WTC11 (cell line): ENCODE measurements at regions not wholly inside any gene's neighbourhood (a gene's known extent, or its start where the extent isn't known, plus 50 kb on each side); places are given as distances from the start of the nearest gene placed in this dataset.

Experiments used
- ATAC-seq: fragments of 200-7000 bp; cut with Tn5 transposase; 2 replicates; pipeline ENCODE4 v1.10.0; 2021; ENCODE audit warnings: mild to moderate bottlenecking, moderate library complexity
- CTCF ChIA-PET: fragments of 300-600 bp; sonication (Branson Sonifier 250); formaldehyde crosslinking; loops from one replicate; lab custom pipeline; 2021; ENCODE audit warnings: antibody characterized with exemption; lab: Charles Lee
- POLR2A ChIA-PET: fragments of 350-600 bp; sonication (Branson Sonifier 250); formaldehyde crosslinking; loops from one replicate; lab custom pipeline; 2021; ENCODE audit warnings: antibody characterized with exemption; lab: Charles Lee
- DNase-seq: peaks from one replicate; pipeline ENCODE4 v3.0.0; 2021; ENCODE audit warnings: low spot score
- H3K27ac Mint-ChIP-seq: 2 replicates; pipeline ENCODE4 v1.8.0; 2021; ENCODE audit warnings: mixed read lengths
- H3K27me3 Mint-ChIP-seq: 2 replicates; pipeline ENCODE4 v1.8.0; 2021; ENCODE audit warnings: low read depth, mild to moderate bottlenecking, moderate library complexity, mixed read lengths
- H3K36me3 Mint-ChIP-seq: 2 replicates; pipeline ENCODE4 v1.8.0; 2021; ENCODE audit warnings: mixed read lengths
- H3K4me1 Mint-ChIP-seq: 2 replicates; pipeline ENCODE4 v1.8.0; 2022; ENCODE audit warnings: mixed read lengths
- H3K4me3 Mint-ChIP-seq: 2 replicates; pipeline ENCODE4 v1.8.0; 2021; ENCODE audit warnings: mild to moderate bottlenecking, moderate library complexity, mixed read lengths
- H3K9me3 Mint-ChIP-seq: 2 replicates; pipeline ENCODE4 v1.8.0; 2021; ENCODE audit warnings: mixed read lengths
- CREM ChIP-seq: sonication (generic); formaldehyde crosslinking; IDR thresholded peaks from 2 replicates; pipeline ENCODE4 v1.8.1; 2022; ENCODE audit warnings: mild to moderate bottlenecking, missing genetic modification reagents, moderate library complexity
- ETV6 ChIP-seq: sonication (generic); formaldehyde crosslinking; IDR thresholded peaks from 2 replicates; pipeline ENCODE4 v1.8.1; 2022; ENCODE audit warnings: mild to moderate bottlenecking, missing genetic modification reagents
- FOXK1 ChIP-seq: sonication (generic); formaldehyde crosslinking; IDR thresholded peaks from 2 replicates; pipeline ENCODE4 v1.8.0; 2022; ENCODE audit warnings: mild to moderate bottlenecking, moderate library complexity, missing genetic modification reagents
- GABPB1 ChIP-seq: sonication (generic); formaldehyde crosslinking; IDR thresholded peaks from 2 replicates; pipeline ENCODE4 v1.8.1; 2023; ENCODE audit warnings: mild to moderate bottlenecking, missing genetic modification reagents
- GRHL2 ChIP-seq: fragments of 250-450 bp; sonication (Bioruptor Pico); IDR thresholded peaks from 2 replicates; pipeline ENCODE4 v1.8.0; 2022; ENCODE audit warnings: mild to moderate bottlenecking, moderate library complexity; ENCODE audit not compliant: insufficient replicate concordance, severe bottlenecking
- NR3C1 ChIP-seq: sonication (generic); formaldehyde crosslinking; conservative IDR thresholded peaks from 2 replicates; pipeline ENCODE4 v1.8.1; 2023; ENCODE audit warnings: low read depth, mild to moderate bottlenecking, missing genetic modification reagents
- RORB ChIP-seq: fragments of 250-450 bp; sonication (Bioruptor Pico); IDR thresholded peaks from 2 replicates; pipeline ENCODE4 v1.9.0; 2021; ENCODE audit warnings: mild to moderate bottlenecking
- SP1 ChIP-seq: sonication (generic); formaldehyde crosslinking; conservative IDR thresholded peaks from 2 replicates; pipeline ENCODE4 v1.8.1; 2022; ENCODE audit warnings: missing genetic modification reagents
- TF ChIP-seq, protein P1 (sequence below): sonication (generic); formaldehyde crosslinking; IDR thresholded peaks from 2 replicates; pipeline ENCODE4 v1.8.0; 2022; ENCODE audit warnings: missing genetic modification reagents
- TF ChIP-seq, protein P2 (sequence below): fragments of 250-450 bp; sonication (Bioruptor Pico); IDR thresholded peaks from 2 replicates; pipeline ENCODE4 v1.9.0; 2021; ENCODE audit warnings: moderate library complexity, mild to moderate bottlenecking, inconsistent platforms, borderline replicate concordance
- TF ChIP-seq, protein P3 (sequence below): sonication (generic); formaldehyde crosslinking; conservative IDR thresholded peaks from 2 replicates; pipeline ENCODE4 v1.8.1; 2023; ENCODE audit warnings: mild to moderate bottlenecking, low read depth, missing genetic modification reagents, moderate library complexity
- TF ChIP-seq, protein P4 (sequence below): sonication (generic); formaldehyde crosslinking; IDR thresholded peaks from 2 replicates; pipeline ENCODE4 v1.8.1; 2022; ENCODE audit warnings: low read depth, mild to moderate bottlenecking, moderate library complexity, missing genetic modification reagents, borderline replicate concordance
- TF ChIP-seq, protein P5 (sequence below): sonication (generic); formaldehyde crosslinking; IDR thresholded peaks from 2 replicates; pipeline ENCODE4 v1.8.1; 2022; ENCODE audit warnings: missing genetic modification reagents, borderline replicate concordance
- TF ChIP-seq, protein P6 (sequence below): sonication (generic); formaldehyde crosslinking; IDR thresholded peaks from 2 replicates; pipeline ENCODE4 v1.8.1; 2023; ENCODE audit warnings: mild to moderate bottlenecking, missing genetic modification reagents, moderate library complexity
- TF ChIP-seq, protein P7 (sequence below): fragments of 250-450 bp; sonication (Bioruptor Pico); IDR thresholded peaks from 2 replicates; pipeline ENCODE4 v1.9.0; 2021; ENCODE audit warnings: mild to moderate bottlenecking
- TF ChIP-seq, protein P8 (sequence below): sonication (generic); formaldehyde crosslinking; IDR thresholded peaks from 2 replicates; pipeline ENCODE4 v1.8.1; 2022; ENCODE audit warnings: mild to moderate bottlenecking, missing genetic modification reagents, moderate library complexity, borderline replicate concordance
- TF ChIP-seq, protein P9 (sequence below): fragments of 250-450 bp; sonication (Bioruptor Pico); conservative IDR thresholded peaks from 2 replicates; pipeline ENCODE4 v1.9.0; 2021; ENCODE audit warnings: mild to moderate bottlenecking
- TF ChIP-seq, protein P10 (sequence below): fragments of 250-450 bp; sonication (Bioruptor Pico); IDR thresholded peaks from 2 replicates; pipeline ENCODE4 v2.1.2; 2022; ENCODE audit warnings: mild to moderate bottlenecking, moderate library complexity

DNA sequence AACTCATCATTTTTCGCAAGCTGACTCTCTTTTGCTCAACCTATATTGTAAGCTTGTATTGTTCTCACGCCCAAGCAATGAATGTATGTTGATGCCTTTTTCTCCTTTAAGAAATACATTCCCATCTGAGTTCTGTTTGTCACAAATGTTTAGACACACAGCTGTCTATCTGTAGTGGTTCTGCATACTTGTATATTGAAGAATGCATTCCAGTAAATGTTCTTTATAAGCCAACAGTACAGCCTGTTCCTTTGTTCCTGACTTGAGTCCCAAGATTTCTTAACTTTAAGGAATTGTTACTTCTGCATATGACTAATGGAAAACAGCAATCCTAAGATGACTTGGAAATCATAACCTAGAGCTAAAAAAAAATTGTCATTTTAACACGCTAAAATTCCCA, 849.1 kb upstream of the POU3F3 start (continued):
- TF ChIP-seq, protein P1, sequence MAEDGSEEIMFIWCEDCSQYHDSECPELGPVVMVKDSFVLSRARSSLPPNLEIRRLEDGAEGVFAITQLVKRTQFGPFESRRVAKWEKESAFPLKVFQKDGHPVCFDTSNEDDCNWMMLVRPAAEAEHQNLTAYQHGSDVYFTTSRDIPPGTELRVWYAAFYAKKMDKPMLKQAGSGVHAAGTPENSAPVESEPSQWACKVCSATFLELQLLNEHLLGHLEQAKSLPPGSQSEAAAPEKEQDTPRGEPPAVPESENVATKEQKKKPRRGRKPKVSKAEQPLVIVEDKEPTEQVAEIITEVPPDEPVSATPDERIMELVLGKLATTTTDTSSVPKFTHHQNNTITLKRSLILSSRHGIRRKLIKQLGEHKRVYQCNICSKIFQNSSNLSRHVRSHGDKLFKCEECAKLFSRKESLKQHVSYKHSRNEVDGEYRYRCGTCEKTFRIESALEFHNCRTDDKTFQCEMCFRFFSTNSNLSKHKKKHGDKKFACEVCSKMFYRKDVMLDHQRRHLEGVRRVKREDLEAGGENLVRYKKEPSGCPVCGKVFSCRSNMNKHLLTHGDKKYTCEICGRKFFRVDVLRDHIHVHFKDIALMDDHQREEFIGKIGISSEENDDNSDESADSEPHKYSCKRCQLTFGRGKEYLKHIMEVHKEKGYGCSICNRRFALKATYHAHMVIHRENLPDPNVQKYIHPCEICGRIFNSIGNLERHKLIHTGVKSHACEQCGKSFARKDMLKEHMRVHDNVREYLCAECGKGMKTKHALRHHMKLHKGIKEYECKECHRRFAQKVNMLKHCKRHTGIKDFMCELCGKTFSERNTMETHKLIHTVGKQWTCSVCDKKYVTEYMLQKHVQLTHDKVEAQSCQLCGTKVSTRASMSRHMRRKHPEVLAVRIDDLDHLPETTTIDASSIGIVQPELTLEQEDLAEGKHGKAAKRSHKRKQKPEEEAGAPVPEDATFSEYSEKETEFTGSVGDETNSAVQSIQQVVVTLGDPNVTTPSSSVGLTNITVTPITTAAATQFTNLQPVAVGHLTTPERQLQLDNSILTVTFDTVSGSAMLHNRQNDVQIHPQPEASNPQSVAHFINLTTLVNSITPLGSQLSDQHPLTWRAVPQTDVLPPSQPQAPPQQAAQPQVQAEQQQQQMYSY (CRISPR knock-in tag) = no peak
- TF ChIP-seq, protein P2, sequence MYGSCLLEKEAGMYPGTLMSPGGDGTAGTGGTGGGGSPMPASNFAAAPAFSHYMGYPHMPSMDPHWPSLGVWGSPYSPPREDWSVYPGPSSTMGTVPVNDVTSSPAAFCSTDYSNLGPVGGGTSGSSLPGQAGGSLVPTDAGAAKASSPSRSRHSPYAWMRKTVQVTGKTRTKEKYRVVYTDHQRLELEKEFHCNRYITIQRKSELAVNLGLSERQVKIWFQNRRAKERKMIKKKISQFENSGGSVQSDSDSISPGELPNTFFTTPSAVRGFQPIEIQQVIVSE (CRISPR knock-in tag) = no peak
- TF ChIP-seq, protein P3, sequence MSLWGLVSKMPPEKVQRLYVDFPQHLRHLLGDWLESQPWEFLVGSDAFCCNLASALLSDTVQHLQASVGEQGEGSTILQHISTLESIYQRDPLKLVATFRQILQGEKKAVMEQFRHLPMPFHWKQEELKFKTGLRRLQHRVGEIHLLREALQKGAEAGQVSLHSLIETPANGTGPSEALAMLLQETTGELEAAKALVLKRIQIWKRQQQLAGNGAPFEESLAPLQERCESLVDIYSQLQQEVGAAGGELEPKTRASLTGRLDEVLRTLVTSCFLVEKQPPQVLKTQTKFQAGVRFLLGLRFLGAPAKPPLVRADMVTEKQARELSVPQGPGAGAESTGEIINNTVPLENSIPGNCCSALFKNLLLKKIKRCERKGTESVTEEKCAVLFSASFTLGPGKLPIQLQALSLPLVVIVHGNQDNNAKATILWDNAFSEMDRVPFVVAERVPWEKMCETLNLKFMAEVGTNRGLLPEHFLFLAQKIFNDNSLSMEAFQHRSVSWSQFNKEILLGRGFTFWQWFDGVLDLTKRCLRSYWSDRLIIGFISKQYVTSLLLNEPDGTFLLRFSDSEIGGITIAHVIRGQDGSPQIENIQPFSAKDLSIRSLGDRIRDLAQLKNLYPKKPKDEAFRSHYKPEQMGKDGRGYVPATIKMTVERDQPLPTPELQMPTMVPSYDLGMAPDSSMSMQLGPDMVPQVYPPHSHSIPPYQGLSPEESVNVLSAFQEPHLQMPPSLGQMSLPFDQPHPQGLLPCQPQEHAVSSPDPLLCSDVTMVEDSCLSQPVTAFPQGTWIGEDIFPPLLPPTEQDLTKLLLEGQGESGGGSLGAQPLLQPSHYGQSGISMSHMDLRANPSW (CRISPR knock-in tag) = no peak
- TF ChIP-seq NR3C1 (CRISPR knock-in tag) (no peak), GABPB1 (CRISPR knock-in tag) (no peak), ETV6 (CRISPR knock-in tag) (no peak)
- TF ChIP-seq, protein P4, sequence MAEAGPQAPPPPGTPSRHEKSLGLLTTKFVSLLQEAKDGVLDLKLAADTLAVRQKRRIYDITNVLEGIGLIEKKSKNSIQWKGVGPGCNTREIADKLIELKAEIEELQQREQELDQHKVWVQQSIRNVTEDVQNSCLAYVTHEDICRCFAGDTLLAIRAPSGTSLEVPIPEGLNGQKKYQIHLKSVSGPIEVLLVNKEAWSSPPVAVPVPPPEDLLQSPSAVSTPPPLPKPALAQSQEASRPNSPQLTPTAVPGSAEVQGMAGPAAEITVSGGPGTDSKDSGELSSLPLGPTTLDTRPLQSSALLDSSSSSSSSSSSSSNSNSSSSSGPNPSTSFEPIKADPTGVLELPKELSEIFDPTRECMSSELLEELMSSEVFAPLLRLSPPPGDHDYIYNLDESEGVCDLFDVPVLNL (CRISPR knock-in tag) = no peak
- TF ChIP-seq, protein P5, sequence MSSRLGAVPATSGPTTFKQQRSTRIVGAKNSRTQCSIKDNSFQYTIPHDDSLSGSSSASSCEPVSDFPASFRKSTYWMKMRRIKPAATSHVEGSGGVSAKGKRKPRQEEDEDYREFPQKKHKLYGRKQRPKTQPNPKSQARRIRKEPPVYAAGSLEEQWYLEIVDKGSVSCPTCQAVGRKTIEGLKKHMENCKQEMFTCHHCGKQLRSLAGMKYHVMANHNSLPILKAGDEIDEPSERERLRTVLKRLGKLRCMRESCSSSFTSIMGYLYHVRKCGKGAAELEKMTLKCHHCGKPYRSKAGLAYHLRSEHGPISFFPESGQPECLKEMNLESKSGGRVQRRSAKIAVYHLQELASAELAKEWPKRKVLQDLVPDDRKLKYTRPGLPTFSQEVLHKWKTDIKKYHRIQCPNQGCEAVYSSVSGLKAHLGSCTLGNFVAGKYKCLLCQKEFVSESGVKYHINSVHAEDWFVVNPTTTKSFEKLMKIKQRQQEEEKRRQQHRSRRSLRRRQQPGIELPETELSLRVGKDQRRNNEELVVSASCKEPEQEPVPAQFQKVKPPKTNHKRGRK (CRISPR knock-in tag) = no peak

DNA sequence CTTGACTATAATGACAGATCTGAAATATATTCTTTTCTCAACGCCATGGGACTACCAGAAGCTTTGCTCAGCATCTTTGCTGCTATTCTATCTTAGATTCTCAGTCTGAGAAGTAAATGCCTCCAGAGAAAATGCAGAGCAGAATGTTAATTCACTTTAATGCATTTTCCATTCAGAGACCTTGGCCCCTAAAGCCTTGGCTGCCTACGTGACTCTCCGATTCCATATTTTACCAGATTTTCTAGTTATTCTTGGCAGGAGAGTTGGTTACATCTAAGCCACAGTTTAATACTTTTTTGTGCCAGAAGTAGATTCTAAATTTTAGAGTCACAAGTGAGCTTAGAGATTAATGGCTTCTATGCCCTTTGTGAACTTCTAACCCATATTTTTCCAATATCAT, 837.1 kb upstream of the POU3F3 start:
- H3K4me1 Mint-ChIP-seq = no peaks in the 10 kb centered on the region
- H3K27me3 Mint-ChIP-seq = no peaks in the 10 kb centered on the region
- ChIA-PET POLR2A (no interaction called here), CTCF (no interaction called here)
- DNase-seq (no peak), ATAC-seq (no peak)
- no peak overlapping the region for H3K27ac Mint-ChIP-seq
- H3K36me3 Mint-ChIP-seq = peaks cover 12% of the 10 kb centered on the region
- peaks cover 30% of the 10 kb centered on the region for H3K9me3 Mint-ChIP-seq
- no peak overlapping the region for H3K4me3 Mint-ChIP-seq
- TF ChIP-seq CREM (CRISPR knock-in tag) (no peak), RORB (no peak), SP1 (CRISPR knock-in tag) (no peak), GRHL2 (no peak), FOXK1 (CRISPR knock-in tag) (no peak)
- TF ChIP-seq, protein P6, sequence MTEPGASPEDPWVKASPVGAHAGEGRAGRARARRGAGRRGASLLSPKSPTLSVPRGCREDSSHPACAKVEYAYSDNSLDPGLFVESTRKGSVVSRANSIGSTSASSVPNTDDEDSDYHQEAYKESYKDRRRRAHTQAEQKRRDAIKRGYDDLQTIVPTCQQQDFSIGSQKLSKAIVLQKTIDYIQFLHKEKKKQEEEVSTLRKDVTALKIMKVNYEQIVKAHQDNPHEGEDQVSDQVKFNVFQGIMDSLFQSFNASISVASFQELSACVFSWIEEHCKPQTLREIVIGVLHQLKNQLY (CRISPR knock-in tag) = no peak
- TF ChIP-seq, protein P7, sequence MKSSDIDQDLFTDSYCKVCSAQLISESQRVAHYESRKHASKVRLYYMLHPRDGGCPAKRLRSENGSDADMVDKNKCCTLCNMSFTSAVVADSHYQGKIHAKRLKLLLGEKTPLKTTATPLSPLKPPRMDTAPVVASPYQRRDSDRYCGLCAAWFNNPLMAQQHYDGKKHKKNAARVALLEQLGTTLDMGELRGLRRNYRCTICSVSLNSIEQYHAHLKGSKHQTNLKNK (CRISPR knock-in tag) = no peak
- TF ChIP-seq, protein P8, sequence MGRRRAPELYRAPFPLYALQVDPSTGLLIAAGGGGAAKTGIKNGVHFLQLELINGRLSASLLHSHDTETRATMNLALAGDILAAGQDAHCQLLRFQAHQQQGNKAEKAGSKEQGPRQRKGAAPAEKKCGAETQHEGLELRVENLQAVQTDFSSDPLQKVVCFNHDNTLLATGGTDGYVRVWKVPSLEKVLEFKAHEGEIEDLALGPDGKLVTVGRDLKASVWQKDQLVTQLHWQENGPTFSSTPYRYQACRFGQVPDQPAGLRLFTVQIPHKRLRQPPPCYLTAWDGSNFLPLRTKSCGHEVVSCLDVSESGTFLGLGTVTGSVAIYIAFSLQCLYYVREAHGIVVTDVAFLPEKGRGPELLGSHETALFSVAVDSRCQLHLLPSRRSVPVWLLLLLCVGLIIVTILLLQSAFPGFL (CRISPR knock-in tag) = no peak
- TF ChIP-seq, protein P9, sequence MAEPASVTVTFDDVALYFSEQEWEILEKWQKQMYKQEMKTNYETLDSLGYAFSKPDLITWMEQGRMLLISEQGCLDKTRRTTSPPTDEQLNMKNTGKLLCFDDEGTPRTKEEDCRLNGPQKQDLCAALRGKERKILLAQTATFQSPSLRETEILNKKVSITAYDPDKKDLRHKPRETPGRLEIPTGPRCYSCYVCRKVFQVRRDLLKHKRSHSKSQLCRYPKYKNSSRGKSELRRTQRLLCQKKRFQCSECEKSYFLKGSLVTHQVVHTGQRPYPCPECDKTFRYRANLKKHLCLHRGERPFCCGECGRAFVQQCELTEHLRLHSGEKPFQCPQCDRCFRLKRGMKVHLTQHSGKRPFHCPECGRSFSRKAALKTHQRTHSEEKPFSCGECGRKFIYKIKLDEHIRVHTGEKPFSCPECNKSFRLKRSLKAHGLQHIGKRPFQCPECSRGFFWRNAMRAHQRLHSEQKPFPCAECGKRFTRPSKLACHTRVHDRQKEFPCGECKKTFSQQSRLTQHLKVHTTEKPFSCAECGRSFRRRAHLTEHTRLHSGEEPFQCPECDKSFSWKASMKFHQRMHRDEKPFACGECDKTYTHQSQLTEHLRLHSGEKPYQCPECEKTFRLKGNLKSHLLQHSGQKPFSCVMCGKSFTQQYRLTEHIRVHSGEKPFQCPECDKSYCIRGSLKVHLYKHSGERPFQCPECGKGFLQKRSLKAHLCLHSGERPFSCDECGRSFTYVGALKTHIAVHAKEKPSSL = no peak
- TF ChIP-seq, protein P10, sequence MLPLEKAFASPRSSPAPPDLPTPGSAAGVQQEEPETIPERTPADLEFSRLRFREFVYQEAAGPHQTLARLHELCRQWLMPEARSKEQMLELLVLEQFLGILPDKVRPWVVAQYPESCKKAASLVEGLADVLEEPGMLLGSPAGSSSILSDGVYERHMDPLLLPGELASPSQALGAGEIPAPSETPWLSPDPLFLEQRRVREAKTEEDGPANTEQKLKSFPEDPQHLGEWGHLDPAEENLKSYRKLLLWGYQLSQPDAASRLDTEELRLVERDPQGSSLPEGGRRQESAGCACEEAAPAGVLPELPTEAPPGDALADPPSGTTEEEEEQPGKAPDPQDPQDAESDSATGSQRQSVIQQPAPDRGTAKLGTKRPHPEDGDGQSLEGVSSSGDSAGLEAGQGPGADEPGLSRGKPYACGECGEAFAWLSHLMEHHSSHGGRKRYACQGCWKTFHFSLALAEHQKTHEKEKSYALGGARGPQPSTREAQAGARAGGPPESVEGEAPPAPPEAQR = no peak
